ENCODE measurements at regions not wholly inside any gene's neighbourhood (a gene's known extent, or its start where the extent isn't known, plus 50 kb on each side); places are given as distances from the start of the nearest gene placed in this dataset.

DNA sequence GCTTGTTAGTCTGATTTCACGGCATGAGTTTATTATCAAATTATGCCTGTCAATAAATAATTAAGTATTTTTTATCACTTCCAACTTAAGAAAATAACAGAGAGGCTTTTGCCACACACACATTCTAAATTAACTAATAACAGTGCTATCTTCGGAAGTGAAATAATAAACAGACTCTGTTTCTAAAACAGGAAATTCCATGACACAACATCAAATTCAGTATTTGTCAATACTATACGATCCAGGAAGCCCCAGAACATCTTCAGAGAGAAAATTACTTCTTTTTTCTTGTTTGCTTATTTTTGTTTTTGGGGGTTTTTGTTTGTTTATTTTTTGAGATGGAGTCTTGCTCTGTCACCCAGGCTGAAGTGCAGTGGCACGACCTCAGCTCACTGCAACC is 150.7 kb upstream of the PRDM1 start (continued):
- TF ChIP-seq, protein P1, sequence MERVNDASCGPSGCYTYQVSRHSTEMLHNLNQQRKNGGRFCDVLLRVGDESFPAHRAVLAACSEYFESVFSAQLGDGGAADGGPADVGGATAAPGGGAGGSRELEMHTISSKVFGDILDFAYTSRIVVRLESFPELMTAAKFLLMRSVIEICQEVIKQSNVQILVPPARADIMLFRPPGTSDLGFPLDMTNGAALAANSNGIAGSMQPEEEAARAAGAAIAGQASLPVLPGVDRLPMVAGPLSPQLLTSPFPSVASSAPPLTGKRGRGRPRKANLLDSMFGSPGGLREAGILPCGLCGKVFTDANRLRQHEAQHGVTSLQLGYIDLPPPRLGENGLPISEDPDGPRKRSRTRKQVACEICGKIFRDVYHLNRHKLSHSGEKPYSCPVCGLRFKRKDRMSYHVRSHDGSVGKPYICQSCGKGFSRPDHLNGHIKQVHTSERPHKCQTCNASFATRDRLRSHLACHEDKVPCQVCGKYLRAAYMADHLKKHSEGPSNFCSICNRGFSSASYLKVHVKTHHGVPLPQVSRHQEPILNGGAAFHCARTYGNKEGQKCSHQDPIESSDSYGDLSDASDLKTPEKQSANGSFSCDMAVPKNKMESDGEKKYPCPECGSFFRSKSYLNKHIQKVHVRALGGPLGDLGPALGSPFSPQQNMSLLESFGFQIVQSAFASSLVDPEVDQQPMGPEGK (CRISPR knock-in tag; IDR thresholded peaks at IDR 0.05; ENCODE audit: borderline replicate concordance): no peak

DNA sequence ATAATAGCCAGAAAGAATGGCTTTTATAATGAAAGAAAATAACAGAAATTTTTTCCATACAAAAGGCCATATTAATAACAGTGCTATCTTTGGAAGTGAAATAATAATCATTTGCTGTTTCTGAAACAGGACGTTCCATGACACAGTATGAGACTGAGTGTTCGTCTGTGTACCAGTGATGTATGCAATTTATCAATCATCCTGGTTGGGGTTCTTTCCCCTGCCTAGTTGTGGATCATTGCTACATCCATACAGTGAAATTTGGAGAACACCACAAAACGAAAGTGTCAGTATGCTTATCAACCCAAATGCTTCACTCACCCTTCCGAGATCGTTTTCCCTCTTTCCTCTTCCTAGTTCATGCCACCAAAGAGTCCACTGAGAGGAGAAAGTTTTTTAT is 151.4 kb upstream of the PRDM1 start:
- no peak for TF ChIP-seq RARB (CRISPR knock-in tag; IDR thresholded peaks at IDR 0.05)
- no peak for TF ChIP-seq GLIS3 (CRISPR knock-in tag; IDR thresholded peaks at IDR 0.05)
- TF ChIP-seq ZNF8 (CRISPR knock-in tag; IDR thresholded peaks at IDR 0.05): no peak
- TF ChIP-seq ARNTL (CRISPR knock-in tag; IDR thresholded peaks at IDR 0.05; ENCODE audit: borderline replicate concordance, low read depth): no peak
- TF ChIP-seq, protein P2, sequence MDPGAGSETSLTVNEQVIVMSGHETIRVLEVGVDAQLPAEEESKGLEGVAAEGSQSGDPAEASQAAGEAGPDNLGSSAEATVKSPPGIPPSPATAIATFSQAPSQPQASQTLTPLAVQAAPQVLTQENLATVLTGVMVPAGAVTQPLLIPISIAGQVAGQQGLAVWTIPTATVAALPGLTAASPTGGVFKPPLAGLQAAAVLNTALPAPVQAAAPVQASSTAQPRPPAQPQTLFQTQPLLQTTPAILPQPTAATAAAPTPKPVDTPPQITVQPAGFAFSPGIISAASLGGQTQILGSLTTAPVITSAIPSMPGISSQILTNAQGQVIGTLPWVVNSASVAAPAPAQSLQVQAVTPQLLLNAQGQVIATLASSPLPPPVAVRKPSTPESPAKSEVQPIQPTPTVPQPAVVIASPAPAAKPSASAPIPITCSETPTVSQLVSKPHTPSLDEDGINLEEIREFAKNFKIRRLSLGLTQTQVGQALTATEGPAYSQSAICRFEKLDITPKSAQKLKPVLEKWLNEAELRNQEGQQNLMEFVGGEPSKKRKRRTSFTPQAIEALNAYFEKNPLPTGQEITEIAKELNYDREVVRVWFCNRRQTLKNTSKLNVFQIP (CRISPR knock-in tag; IDR thresholded peaks at IDR 0.05; ENCODE audit: borderline replicate concordance, low read depth): no peak
- no peak for TF ChIP-seq OSR1 (CRISPR knock-in tag; IDR thresholded peaks at IDR 0.05)
- TF ChIP-seq ESRRG (CRISPR knock-in tag; IDR thresholded peaks at IDR 0.05): no peak
- no peak for TF ChIP-seq TOX (CRISPR knock-in tag; IDR thresholded peaks at IDR 0.05; ENCODE audit: borderline replicate concordance)
- TF ChIP-seq, protein P3, sequence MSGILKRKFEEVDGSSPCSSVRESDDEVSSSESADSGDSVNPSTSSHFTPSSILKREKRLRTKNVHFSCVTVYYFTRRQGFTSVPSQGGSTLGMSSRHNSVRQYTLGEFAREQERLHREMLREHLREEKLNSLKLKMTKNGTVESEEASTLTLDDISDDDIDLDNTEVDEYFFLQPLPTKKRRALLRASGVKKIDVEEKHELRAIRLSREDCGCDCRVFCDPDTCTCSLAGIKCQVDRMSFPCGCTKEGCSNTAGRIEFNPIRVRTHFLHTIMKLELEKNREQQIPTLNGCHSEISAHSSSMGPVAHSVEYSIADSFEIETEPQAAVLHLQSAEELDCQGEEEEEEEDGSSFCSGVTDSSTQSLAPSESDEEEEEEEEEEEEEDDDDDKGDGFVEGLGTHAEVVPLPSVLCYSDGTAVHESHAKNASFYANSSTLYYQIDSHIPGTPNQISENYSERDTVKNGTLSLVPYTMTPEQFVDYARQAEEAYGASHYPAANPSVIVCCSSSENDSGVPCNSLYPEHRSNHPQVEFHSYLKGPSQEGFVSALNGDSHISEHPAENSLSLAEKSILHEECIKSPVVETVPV (CRISPR knock-in tag; IDR thresholded peaks at IDR 0.05): no peak
- TF ChIP-seq, protein P1 (CRISPR knock-in tag; IDR thresholded peaks at IDR 0.05; ENCODE audit: borderline replicate concordance): no peak
- no peak for TF ChIP-seq PPARA (CRISPR knock-in tag; IDR thresholded peaks at IDR 0.05; ENCODE audit: borderline replicate concordance)
- TF ChIP-seq, protein P4, sequence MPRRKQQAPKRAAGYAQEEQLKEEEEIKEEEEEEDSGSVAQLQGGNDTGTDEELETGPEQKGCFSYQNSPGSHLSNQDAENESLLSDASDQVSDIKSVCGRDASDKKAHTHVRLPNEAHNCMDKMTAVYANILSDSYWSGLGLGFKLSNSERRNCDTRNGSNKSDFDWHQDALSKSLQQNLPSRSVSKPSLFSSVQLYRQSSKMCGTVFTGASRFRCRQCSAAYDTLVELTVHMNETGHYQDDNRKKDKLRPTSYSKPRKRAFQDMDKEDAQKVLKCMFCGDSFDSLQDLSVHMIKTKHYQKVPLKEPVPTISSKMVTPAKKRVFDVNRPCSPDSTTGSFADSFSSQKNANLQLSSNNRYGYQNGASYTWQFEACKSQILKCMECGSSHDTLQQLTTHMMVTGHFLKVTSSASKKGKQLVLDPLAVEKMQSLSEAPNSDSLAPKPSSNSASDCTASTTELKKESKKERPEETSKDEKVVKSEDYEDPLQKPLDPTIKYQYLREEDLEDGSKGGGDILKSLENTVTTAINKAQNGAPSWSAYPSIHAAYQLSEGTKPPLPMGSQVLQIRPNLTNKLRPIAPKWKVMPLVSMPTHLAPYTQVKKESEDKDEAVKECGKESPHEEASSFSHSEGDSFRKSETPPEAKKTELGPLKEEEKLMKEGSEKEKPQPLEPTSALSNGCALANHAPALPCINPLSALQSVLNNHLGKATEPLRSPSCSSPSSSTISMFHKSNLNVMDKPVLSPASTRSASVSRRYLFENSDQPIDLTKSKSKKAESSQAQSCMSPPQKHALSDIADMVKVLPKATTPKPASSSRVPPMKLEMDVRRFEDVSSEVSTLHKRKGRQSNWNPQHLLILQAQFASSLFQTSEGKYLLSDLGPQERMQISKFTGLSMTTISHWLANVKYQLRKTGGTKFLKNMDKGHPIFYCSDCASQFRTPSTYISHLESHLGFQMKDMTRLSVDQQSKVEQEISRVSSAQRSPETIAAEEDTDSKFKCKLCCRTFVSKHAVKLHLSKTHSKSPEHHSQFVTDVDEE (CRISPR knock-in tag; IDR thresholded peaks at IDR 0.05): no peak
- TF ChIP-seq SNAI2 (CRISPR knock-in tag; IDR thresholded peaks at IDR 0.05): no peak
- ATAC-seq: no peak

DNA sequence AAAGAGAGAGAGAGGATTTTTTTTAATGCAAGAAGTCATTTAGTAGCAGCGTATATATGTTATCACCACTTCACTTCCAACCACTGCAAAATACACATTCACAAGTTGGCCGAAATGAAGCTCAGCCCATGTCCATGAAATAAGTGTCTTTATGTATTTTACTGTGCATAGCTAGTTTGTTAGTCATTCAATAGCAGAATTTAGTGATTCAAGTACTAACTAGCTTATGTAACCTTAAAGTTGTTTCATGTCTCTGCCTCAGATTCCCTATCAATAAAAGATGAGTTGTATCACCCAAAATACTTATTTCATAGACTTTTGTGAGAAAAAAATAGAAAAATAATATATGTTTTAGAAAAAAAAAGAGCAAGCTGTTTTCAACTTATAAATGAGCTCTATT is 153.7 kb upstream of the PRDM1 start:
- ATAC-seq: no peak
- TF ChIP-seq ISL1 (CRISPR knock-in tag; IDR thresholded peaks at IDR 0.05) (no peak), TCF4 (CRISPR knock-in tag; IDR thresholded peaks at IDR 0.05; ENCODE audit: borderline replicate concordance) (no peak), ZNF8 (CRISPR knock-in tag; IDR thresholded peaks at IDR 0.05) (no peak)

DNA sequence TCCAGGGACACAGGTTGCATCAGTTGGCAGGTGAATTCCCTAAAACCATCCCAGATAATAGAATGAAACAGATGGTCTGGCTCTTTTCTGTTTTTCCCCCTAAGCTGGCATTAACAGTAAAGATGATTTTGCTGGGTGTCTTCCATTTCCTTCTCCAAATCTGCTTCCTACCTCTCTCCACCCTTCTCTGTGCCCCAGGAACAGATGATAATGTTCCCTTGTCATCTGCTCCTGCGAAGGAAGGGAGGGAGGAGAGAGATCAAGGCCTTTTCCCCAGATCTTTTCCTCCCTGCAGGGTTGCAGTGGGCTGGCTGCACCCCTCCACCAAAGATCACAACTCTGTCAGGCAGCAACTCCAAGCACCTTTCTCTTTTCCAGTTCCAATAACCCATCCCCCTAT is 156.5 kb upstream of the PRDM1 start:
- TF ChIP-seq, protein P4 (CRISPR knock-in tag; IDR thresholded peaks at IDR 0.05): no peak
- TF ChIP-seq ESRRG (CRISPR knock-in tag; IDR thresholded peaks at IDR 0.05): no peak
- no peak for TF ChIP-seq SNAI2 (CRISPR knock-in tag; IDR thresholded peaks at IDR 0.05)
- TF ChIP-seq ZNF8 (CRISPR knock-in tag; IDR thresholded peaks at IDR 0.05): no peak
- TF ChIP-seq PPARA (CRISPR knock-in tag; IDR thresholded peaks at IDR 0.05; ENCODE audit: borderline replicate concordance): no peak
- no peak for TF ChIP-seq TCF4 (CRISPR knock-in tag; IDR thresholded peaks at IDR 0.05; ENCODE audit: borderline replicate concordance)
- TF ChIP-seq, protein P3 (CRISPR knock-in tag; IDR thresholded peaks at IDR 0.05): no peak
- TF ChIP-seq TOX (CRISPR knock-in tag; IDR thresholded peaks at IDR 0.05; ENCODE audit: borderline replicate concordance): no peak
- no peak for ATAC-seq

Measured in SK-N-SH treated with all-trans-retinoic acid at 6 μM for 48 hours (cell line).